GM18502 (cell line): ENCODE measurements at regions not wholly inside any gene's neighbourhood (a gene's known extent, or its start where the extent isn't known, plus 50 kb on each side); places are given as distances from the start of the nearest gene placed in this dataset.

Source experiments
- ATAC-seq: cut with Tn5 transposase; IDR thresholded peaks from one replicate; pipeline ENCODE4 v1.9.1; 2021; ENCODE audit warnings: mild to moderate bottlenecking; ENCODE audit not compliant: unreplicated experiment, poor library complexity

GRCh38 chr9:90333226-90333625, 309.4 kb downstream of the DIRAS2 start:
- ATAC-seq: no peak

GRCh38 chr9:90340421-90340820, 302.2 kb downstream of the DIRAS2 start:
- no peak for ATAC-seq

GRCh38 chr9:90342607-90343006, 300.0 kb downstream of the DIRAS2 start:
- no peak for ATAC-seq

- ATAC-seq: no peak
These were observed 299.3 kb downstream of the DIRAS2 start for GRCh38 chr9:90343366-90343765.

- ATAC-seq: no peak
These were observed 298.6 kb downstream of the DIRAS2 start for GRCh38 chr9:90343991-90344390.

GRCh38 chr9:90365666-90366065, 277.0 kb downstream of the DIRAS2 start:
- ATAC-seq: no peak

GRCh38 chr9:90368241-90368640, 274.4 kb downstream of the DIRAS2 start:
- no peak for ATAC-seq

- no peak for ATAC-seq
These were observed 273.7 kb downstream of the DIRAS2 start for GRCh38 chr9:90368928-90369327.

- no peak for ATAC-seq
These were observed 262.9 kb downstream of the DIRAS2 start for GRCh38 chr9:90379771-90380170.

GRCh38 chr9:90385146-90385545, 257.5 kb downstream of the DIRAS2 start:
- no peak for ATAC-seq

- no peak for ATAC-seq
These were observed 249.1 kb downstream of the DIRAS2 start for GRCh38 chr9:90393365-90394152.

- no peak for ATAC-seq
These were observed 247.8 kb downstream of the DIRAS2 start for GRCh38 chr9:90394871-90395270.

- ATAC-seq: no peak
These were observed 242.5 kb downstream of the DIRAS2 start for GRCh38 chr9:90400091-90400490.

- ATAC-seq: no peak
These were observed 234.0 kb downstream of the DIRAS2 start for GRCh38 chr9:90408659-90409058.

GRCh38 chr9:90419221-90419851, 223.3 kb downstream of the DIRAS2 start:
- no peak for ATAC-seq

GRCh38 chr9:90420211-90420610, 222.4 kb downstream of the DIRAS2 start:
- no peak for ATAC-seq

GRCh38 chr9:90420768-90421513, 221.7 kb downstream of the DIRAS2 start:
- ATAC-seq: no peak

GRCh38 chr9:90421786-90422185, 220.8 kb downstream of the DIRAS2 start:
- no peak for ATAC-seq

- ATAC-seq: no peak
These were observed 218.9 kb downstream of the DIRAS2 start for GRCh38 chr9:90423661-90424193.

GRCh38 chr9:90428517-90428916, 214.1 kb downstream of the DIRAS2 start:
- ATAC-seq: no peak

- no peak for ATAC-seq
These were observed 209.7 kb downstream of the DIRAS2 start for GRCh38 chr9:90432951-90433350.
